Forelimb muscle (tissue), 1 donor: ENCODE measurements at regions not wholly inside any gene's neighbourhood (a gene's known extent, or its start where the extent isn't known, plus 50 kb on each side); places are given as distances from the start of the nearest gene placed in this dataset.
"Not testable (repeated sequence)": the region's sequence is repeated elsewhere in the genome, so short reads cannot be mapped to it uniquely, and the experiment has no call there.

Experiments
- DNase-seq: peaks from one replicate; pipeline ENCODE4 v3.0.0-alpha.2; 2013; ENCODE audit warnings: low read depth

DNA sequence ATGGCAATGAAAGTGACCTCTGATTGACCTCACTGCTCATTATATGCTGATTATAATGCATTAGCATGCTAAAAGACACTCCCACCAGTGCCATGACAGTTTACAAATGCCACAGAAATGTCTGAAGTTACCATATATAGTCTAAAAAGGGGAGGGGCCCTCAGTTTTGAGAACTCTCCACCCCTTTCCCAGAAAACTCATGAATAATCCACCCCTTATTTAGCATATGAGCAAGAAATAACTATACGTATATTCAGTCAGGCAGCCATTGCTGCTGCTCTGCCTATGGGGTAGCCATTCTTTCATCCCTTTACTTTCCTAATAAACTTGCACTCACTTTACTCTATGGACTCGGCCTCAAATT, 163.1 kb downstream of the ESM1 start:
- no peak for DNase-seq

- no peak for DNase-seq
Observed at GRCh38 chr5:54821445-54822323, 163.7 kb downstream of the ESM1 start.

DNA sequence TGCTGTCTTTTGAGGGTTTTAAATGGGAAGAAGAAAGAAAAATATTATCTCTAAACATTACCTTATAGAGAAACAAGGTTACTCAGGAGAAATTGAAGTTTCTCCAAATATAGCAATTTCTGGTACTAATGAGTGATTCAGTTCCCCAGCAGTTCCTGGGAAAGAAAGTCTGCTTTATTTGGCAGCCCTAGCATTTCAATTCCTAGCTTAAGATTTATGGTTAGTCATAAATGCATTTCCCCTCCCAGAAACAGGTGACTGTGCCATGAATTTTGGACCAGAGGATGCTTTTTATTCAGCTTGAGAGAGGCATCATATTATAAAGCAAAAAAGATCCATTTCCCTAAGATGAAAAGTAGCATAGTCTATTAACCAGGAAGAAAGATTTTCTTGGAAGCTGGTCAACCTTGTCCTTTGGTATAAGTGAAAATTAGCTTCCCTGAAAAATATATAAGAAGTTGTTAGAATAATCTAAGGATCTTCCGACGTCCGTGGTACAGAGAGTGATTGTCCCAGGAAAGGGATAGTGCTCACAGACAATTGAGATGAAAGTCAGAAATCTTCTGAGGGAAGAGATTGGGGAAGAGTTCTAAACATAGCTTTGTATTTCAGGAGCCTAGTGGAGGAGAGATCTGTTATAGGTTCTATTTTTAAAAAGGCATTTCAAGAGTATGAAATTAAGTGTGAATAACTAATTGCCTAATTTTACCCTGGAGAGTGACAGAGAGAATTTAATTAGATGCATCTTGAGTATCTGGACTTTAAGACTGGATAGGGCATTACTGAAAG, 164.9 kb downstream of the ESM1 start:
- DNase-seq: no peak

- DNase-seq: no peak
Observed at GRCh38 chr5:54807421-54807820, 178.0 kb downstream of the ESM1 start.

GRCh38 chr5:54804521-54804920, 180.9 kb downstream of the ESM1 start:
- DNase-seq: no peak

DNA sequence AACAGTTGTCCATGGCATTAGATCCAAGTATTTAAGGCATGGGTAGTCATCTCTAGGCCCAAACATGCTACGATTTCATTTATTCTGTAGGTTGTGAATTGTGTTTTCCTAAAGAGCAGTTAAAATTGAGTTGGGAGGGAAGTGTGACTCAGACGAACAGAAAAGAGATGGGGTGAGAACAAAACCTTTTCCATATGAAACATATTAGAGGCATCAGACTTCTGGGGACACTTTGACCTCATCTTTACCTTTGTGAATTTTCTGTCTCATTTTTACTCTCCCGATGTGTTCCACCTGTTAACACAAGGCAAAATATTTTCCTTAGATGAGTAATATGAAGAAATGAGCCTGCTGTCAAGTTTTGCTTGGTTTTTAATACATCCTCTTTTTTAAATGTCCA, 181.3 kb downstream of the ESM1 start:
- DNase-seq: no peak

GRCh38 chr5:54803471-54804011, 181.9 kb downstream of the ESM1 start:
- no peak for DNase-seq

DNA sequence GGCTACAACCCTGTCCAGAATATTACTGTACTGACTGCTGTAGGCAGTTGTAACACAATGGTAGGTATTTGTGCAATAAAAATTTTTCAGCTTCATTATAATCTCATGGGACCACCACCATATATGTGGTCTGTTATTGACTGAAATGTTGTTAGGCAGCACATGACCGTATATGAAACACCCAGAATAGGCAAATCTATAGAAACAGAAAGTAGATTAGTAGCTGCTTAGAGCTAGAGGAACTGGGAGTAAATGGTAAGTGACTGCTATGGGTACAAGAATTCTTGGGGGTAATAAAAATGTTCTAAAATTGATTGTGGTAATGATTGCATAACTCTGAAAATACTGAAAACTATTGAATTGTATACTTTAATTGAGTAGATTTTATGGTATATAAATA, 185.7 kb downstream of the ESM1 start:
- no peak for DNase-seq

- DNase-seq: no peak
Observed at GRCh38 chr5:54795777-54796176, 189.6 kb downstream of the ESM1 start.

DNA sequence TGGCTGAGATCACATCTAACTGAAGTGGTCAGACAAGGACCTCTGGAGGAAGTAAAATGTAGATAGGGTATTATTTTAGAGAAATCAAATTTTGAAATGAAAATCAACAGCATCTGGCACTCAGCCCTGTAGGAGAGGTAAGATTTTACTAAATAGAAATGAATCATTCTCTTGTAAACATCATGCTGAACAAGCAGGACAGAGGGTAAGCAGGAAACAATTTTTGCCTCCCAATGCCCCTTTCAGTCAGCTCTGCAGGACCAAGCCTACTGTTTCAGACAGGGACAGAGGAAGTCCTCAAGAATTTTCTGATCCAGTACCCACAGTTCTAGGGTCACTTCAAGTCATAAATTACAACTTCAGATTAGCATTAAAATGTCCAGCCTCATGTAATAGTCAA, 190.1 kb downstream of the ESM1 start:
- DNase-seq: no peak

DNA sequence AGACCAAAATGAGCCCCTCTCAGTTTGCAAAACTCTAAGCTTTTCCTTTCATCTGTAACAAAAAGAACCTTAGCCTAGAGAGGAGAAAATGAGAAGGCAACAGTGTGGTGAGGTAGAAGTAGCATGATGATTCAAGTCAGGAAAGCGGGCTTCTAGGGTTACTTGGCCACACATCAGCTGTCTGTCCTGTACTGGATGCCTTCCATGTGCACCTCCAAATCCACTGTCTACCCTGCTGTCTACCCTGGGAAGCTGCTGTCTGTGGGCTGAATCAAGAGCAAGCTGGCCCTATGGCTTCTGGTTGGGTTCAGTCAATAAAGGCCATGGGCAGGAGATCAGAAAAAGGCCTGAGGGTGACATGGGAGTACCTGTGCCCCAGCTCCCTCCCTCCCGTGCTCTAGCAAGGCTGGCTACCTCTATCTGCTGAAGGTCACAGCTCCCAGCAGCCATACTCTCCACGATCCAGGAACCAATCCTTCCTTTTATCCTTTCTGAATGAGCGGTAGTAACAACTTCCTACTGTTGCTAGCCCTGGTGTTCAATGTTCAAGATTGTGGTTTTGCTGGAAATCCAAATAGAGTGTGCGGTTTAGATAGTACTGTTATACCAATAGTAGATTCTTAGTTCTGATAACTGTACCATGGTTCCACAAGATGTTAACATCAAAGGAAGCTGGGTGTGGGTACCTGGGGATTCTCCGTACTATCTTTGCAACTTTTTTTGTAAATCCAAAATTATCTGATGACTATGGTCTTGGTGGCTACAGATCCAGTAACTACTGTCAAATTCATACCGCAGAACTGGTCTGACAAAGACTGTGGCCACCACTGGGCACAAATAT, 191.0 kb downstream of the ESM1 start:
- DNase-seq: no peak

GRCh38 chr5:54793468-54794134, 191.8 kb downstream of the ESM1 start:
- no peak for DNase-seq

DNA sequence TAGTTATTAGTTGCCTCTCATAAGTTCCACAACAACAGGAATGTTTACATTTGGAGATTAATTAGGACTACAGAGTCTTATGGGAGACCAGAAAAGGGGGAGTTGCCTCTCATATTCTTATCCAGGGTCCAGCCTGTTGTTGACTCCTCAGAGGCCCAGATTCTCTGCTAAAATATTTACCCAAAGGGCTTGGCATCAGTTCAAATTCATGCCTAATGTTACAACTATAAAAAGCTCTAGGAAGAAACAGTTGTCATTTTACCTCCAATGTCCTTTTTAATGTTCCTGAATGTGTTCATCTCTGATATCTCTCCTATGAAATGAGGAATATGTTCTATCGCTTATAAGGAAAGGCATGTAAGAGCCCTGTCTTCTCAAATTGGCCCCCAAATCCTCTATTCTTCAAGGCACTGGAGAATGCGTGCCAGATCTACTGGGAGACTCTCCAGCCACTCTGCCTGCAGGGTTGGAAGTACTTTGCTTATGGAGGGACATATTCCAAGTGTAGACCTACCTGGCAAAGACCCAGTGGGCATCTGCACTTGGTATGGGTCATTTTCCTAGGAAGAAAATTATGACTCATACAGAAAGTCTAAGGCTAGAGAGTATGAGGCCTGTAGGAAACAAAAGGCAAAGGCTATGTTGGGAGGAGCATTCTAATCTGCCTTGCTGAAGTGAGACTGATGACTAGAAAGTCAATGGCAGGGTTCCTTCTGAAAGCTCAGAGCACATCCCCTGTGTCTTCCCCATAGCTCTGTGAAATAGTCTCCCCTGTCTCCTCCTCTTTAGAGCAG, 192.6 kb downstream of the ESM1 start:
- no peak for DNase-seq

DNA sequence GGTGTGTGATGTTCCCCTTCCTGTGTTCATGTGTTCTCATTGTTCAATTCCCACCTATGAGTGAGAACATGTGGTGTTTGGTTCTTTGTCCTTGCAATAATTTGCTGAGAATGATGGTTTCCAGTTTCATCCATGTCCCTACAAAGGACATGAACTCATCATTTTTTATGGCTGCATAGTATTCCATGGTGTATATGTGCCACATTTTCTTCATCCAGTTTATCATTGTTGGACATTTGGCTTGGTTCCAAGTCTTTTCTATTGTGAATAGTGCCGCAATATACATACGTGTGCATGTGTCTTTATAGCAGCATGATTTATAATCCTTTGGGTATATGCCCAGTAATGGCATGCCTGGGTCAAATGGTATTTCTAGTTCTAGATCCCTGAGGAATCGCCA, 197.5 kb downstream of the ESM1 start:
- not testable (repeated sequence) for DNase-seq

GRCh38 chr5:54785729-54786591, 199.4 kb downstream of the ESM1 start:
- DNase-seq: no peak

GRCh38 chr5:54778783-54779182, 206.6 kb downstream of the ESM1 start:
- no peak for DNase-seq

- DNase-seq: no peak
Observed at GRCh38 chr5:54775645-54776044, 209.7 kb downstream of the ESM1 start.

GRCh38 chr5:54774281-54775170, 210.9 kb downstream of the ESM1 start:
- peak; percentile 51 for DNase-seq
